Astrocyte of the cerebellum (primary cell): ENCODE measurements at regions not wholly inside any gene's neighbourhood (a gene's known extent, or its start where the extent isn't known, plus 50 kb on each side); places are given as distances from the start of the nearest gene placed in this dataset.

Source experiments
- DNase-seq: peaks from one replicate; pipeline ENCODE4 v3.0.0-alpha.2; 2011; ENCODE audit warnings: low read depth
- H3K4me3 ChIP-seq: 2 replicates; pipeline ENCODE4 v1.5.1; 2011; ENCODE audit warnings: mild to moderate bottlenecking, low read depth, low read length, moderate library complexity
- CTCF ChIP-seq: IDR thresholded peaks from 2 replicates; pipeline ENCODE4 v1.5.1; 2012; ENCODE audit warnings: low read length, low read depth, moderate library complexity, mild to moderate bottlenecking; ENCODE audit errors: missing control alignments
- in situ Hi-C: cut with HindIII; loops from 2 replicates; pipeline ENCODE4 v1.10.0; 2017; ENCODE audit warnings: low sequenced_read_pairs

DNA sequence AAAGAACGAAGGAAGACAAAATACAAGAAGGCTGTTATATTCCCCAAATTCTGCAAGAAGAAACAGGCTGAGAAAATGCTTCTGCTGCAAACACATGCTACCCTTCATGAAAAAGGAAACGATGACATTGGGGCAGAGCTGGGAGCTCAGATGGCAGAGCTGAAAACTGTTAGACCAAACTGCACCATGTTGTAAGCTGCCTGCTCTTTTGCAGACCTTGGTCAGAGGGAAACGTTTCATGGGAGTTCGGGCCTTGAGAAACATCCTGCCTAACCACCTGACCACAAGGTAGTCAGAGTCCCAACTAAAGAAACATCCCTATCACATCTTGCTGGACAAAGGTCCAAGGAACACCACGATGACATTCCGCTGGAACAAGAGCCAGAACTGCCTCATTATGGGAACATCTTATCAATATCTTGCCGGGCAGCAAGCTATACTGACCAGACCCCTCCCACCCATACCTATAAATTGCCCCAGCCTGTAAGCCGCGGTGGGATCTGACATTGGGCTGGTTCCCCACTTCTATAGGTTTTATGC lies 110.7 kb upstream of the CTSC start:
- no peak overlapping the region for H3K4me3 ChIP-seq
- TF ChIP-seq CTCF = no peak
- in situ Hi-C loops = no loop called here
- no peak for DNase-seq

GRCh38 chr11:88447281-88447680 lies 109.7 kb upstream of the CTSC start:
- in situ Hi-C loops = no loop called here
- H3K4me3 ChIP-seq = no peak overlapping the region
- no peak for TF ChIP-seq CTCF
- DNase-seq = no peak

- no peak overlapping the region for H3K4me3 ChIP-seq
- DNase-seq = no peak
- TF ChIP-seq CTCF = no peak
- in situ Hi-C loops = no loop called here
Measured at GRCh38 chr11:88439356-88439755, 101.8 kb upstream of the CTSC start.

GRCh38 chr11:88438721-88439120 lies 101.2 kb upstream of the CTSC start:
- no peak for DNase-seq
- H3K4me3 ChIP-seq = no peak overlapping the region
- in situ Hi-C loops = no loop called here
- TF ChIP-seq CTCF = no peak

DNA sequence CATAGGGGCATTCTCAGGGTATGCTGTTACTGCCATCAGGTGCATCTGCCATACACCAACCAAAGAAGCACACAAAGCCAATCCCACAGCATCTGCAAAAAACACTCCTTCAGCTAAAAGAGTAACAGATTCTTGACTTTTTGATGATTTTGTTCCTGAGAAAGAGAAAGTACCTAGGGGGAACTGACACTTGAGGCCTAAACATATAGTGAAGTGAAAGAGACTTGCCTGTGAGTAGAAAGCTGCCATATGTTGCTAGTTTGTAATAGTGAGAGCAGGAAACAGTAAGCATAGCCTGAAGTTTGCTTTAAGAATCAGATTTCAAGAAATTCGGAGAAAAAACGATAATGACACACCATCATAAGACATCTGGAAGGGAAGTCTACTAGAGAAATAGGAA lies 97.9 kb upstream of the CTSC start:
- no peak for TF ChIP-seq CTCF
- no peak overlapping the region for H3K4me3 ChIP-seq
- DNase-seq = no peak
- in situ Hi-C loops = no loop called here

GRCh38 chr11:88434333-88434976 lies 96.9 kb upstream of the CTSC start:
- in situ Hi-C loops = no loop called here
- no peak for TF ChIP-seq CTCF
- DNase-seq = no peak
- H3K4me3 ChIP-seq = no peak overlapping the region
